Skeletal muscle tissue (tissue), 3 donors: ENCODE measurements at regions not wholly inside any gene's neighbourhood (a gene's known extent, or its start where the extent isn't known, plus 50 kb on each side); places are given as distances from the start of the nearest gene placed in this dataset.
A peak's percentile ranks its signal among the peaks of the same experiment; 100 is the strongest.

Source experiments
- H3K27ac ChIP-seq: one replicate; pipeline ENCODE4 v1.7.0; 2013; ENCODE audit warnings: mild to moderate bottlenecking, low read depth, low read length, inconsistent platforms
- H3K27me3 ChIP-seq, 3 donors: one replicate each; pipeline ENCODE4 v1.7.0; 2013; ENCODE audit warnings: low read length in 3 of 3; ENCODE audit not compliant: control insufficient read depth in 3 of 3, insufficient read depth in 3 of 3
- H3K36me3 ChIP-seq, 3 donors: one replicate each; pipeline ENCODE4 v1.7.0; 2013; ENCODE audit warnings: low read length in 3 of 3; ENCODE audit not compliant: control insufficient read depth in 3 of 3, insufficient read depth in 3 of 3
- H3K4me1 ChIP-seq, 3 donors: one replicate each; pipeline ENCODE4 v1.7.0; 2013; ENCODE audit warnings: low read length in 3 of 3, mild to moderate bottlenecking in 3 of 3; ENCODE audit not compliant: control insufficient read depth in 3 of 3, insufficient read depth in 3 of 3
- H3K4me3 ChIP-seq, 3 donors: one replicate each; pipeline ENCODE4 v1.7.0; 2013; ENCODE audit warnings: low read length in 3 of 3
- H3K9ac ChIP-seq, 3 donors: one replicate each; pipeline ENCODE4 v1.7.0; 2013; ENCODE audit warnings: low read length in 3 of 3, mild to moderate bottlenecking in 3 of 3, moderate library complexity in 2 of 3, low read depth in 1 of 3
- H3K9me3 ChIP-seq, 3 donors: one replicate each; pipeline ENCODE4 v1.7.0; 2013; ENCODE audit warnings: low read length in 3 of 3; ENCODE audit not compliant: control insufficient read depth in 3 of 3
- donor health status: Osteomylitis.

DNA sequence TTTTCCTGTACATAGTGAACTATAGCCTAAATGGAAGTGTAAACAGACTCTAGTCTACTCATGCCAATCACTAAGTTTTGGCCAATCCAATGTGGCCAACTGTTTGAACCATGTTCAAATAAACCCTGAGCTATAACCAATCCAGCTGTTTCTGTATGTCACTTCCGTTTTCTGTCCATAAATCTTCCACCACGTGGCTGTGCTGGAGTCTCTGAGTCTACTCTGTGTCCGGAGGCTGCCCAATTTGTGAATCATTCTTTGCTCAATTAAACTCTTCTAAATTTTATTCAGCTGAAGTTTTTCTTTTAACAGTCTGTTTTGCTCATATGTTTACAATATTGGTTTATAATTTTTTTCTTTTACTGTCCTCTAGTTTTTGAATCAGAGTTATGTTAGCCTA lies 112.3 kb upstream of the BANK1 start:
- H3K9ac ChIP-seq = no peak overlapping the region
- H3K36me3 ChIP-seq = no peaks in the 10 kb centered on the region
- no peak overlapping the region for H3K27ac ChIP-seq
- no peak overlapping the region for H3K4me3 ChIP-seq
- no peaks in the 10 kb centered on the region for H3K9me3 ChIP-seq
- no peaks in the 10 kb centered on the region for H3K4me1 ChIP-seq
- H3K27me3 ChIP-seq = no peaks in the 10 kb centered on the region

DNA sequence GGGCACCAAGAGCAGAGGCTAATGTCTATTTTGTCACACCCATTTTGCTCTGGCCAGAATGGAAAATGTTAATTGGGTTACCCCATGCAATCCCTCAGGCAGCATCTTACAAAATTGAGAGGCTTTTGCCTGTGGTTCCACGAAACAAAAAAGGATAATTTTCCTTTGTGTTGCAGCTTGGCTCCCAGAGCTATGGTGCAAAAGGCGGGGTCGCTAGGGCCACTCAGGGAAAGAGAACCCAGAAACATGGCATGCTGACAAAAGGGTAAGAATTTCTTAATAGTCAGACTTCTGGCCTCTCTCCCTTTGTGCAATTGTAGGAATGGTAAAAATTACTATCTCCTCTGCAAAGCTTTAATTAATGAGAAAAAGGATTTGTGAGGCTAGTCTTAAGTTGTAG lies 119.6 kb upstream of the BANK1 start:
- Histone ChIP-seq H3K4me1 (no peaks in the 10 kb centered on the region), H3K27ac (no peak overlapping the region), H3K9ac (no peak overlapping the region), H3K4me3 (no peak overlapping the region), H3K27me3 (no peaks in the 10 kb centered on the region), H3K36me3 (no peaks in the 10 kb centered on the region), H3K9me3 (no peaks in the 10 kb centered on the region)

GRCh38 chr4:101670370-101670769 lies 120.2 kb upstream of the BANK1 start:
- H3K9ac ChIP-seq = no peak overlapping the region
- no peaks in the 10 kb centered on the region for H3K4me1 ChIP-seq
- H3K27ac ChIP-seq = no peak overlapping the region
- H3K4me3 ChIP-seq = no peak overlapping the region
- no peaks in the 10 kb centered on the region for H3K36me3 ChIP-seq
- H3K9me3 ChIP-seq = no peaks in the 10 kb centered on the region
- H3K27me3 ChIP-seq = no peaks in the 10 kb centered on the region

DNA sequence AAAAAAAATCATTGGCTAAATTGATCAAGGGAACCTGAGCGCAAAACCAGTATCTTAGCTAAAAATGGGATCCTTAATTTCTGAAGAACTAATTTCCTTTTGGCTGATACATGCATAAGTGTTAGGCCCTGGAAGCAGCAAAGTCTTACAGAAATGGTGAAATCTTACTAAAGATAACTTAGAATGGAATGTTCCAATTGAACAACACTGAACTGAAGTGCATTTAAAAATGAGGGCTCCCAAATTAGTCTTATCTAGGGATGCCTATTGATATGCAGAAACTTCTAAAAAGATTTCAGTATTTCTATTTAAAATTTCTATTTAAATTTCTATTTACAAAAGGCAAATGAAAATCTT lies 120.7 kb upstream of the BANK1 start:
- no peak overlapping the region for H3K4me3 ChIP-seq
- no peaks in the 10 kb centered on the region for H3K4me1 ChIP-seq
- H3K9ac ChIP-seq = no peak overlapping the region
- H3K36me3 ChIP-seq = no peaks in the 10 kb centered on the region
- H3K27ac ChIP-seq = no peak overlapping the region
- no peaks in the 10 kb centered on the region for H3K9me3 ChIP-seq
- H3K27me3 ChIP-seq = no peaks in the 10 kb centered on the region

DNA sequence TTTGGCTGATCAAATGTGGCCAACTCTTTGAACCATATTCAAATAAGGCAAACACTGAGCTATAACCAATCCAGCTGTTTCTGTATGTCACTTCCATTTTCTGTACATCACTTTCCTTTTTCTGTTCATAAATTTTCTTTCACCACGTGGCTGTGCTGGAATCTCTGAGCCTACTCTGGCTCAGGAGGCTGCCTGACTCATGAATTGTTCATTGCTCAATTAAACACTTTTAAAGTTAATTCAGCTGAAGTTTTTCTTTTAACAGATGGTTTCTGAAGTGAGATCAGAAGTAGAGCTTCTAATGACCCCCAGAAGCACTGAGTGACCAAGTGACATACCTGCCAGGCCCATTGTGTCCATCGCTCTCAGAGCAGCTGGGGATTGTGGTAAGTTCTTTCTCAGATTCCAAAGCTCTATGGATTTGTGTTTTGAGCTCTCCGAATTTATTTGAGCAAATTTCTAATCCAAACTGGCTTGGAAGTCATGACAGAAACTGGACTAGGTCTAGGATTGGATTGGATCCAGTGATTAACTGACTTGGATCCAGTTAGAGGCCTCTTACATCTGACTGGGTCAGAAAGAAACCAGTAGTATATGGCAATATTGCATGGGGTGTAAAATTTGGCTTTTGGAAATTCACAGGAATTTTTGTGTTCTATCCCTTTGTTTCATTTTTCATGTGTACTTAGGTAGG lies 121.2 kb upstream of the BANK1 start:
- H3K4me1 ChIP-seq = no peaks in the 10 kb centered on the region
- H3K4me3 ChIP-seq = no peak overlapping the region
- no peaks in the 10 kb centered on the region for H3K9me3 ChIP-seq
- no peak overlapping the region for H3K27ac ChIP-seq
- H3K27me3 ChIP-seq = no peaks in the 10 kb centered on the region
- no peaks in the 10 kb centered on the region for H3K36me3 ChIP-seq
- no peak overlapping the region for H3K9ac ChIP-seq

GRCh38 chr4:101667348-101667747 lies 123.2 kb upstream of the BANK1 start:
- H3K9ac ChIP-seq = no peak overlapping the region
- no peaks in the 10 kb centered on the region for H3K36me3 ChIP-seq
- no peak overlapping the region for H3K27ac ChIP-seq
- H3K9me3 ChIP-seq = no peaks in the 10 kb centered on the region
- H3K4me1 ChIP-seq = no peaks in the 10 kb centered on the region
- H3K27me3 ChIP-seq = no peaks in the 10 kb centered on the region
- H3K4me3 ChIP-seq = no peak overlapping the region

- H3K4me3 ChIP-seq = no peak overlapping the region
- H3K27ac ChIP-seq = no peak overlapping the region
- peaks cover 0 to 2% (median 0%) of the 10 kb centered on the region in 3 donors for H3K9me3 ChIP-seq
- no peaks in the 10 kb centered on the region for H3K4me1 ChIP-seq
- H3K27me3 ChIP-seq = no peaks in the 10 kb centered on the region
- no peak overlapping the region for H3K9ac ChIP-seq
- no peaks in the 10 kb centered on the region for H3K36me3 ChIP-seq
These were observed 129.9 kb upstream of the BANK1 start for GRCh38 chr4:101660607-101661006.

DNA sequence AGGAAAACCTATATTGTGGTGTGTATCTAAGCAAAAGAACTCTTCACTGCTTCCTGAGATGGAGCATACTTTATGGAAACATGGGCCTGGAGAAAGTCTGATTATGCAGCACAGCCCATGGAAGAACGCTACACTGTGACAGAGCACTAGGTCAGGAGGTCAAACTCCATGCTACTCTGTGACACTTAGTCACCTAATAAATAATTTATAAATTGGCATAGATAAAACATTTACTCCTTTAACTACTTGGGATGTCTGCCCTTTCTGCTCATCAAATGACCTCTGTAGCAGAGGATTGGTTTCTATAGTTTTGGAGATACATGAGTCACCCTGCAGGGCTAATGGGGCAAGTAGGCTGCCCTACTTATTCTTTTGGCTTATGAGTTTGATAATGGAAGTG lies 134.7 kb upstream of the BANK1 start:
- no peaks in the 10 kb centered on the region for H3K36me3 ChIP-seq
- no peak overlapping the region for H3K4me3 ChIP-seq
- H3K9ac ChIP-seq = no peak overlapping the region
- peaks cover 0 to 2% (median 0%) of the 10 kb centered on the region in 3 donors for H3K9me3 ChIP-seq
- no peaks in the 10 kb centered on the region for H3K27me3 ChIP-seq
- H3K27ac ChIP-seq = no peak overlapping the region
- peaks cover 2 to 4% (median 4%) of the 10 kb centered on the region in 3 donors for H3K4me1 ChIP-seq

GRCh38 chr4:101655005-101655404 lies 135.5 kb upstream of the BANK1 start:
- peaks cover 0 to 2% (median 0%) of the 10 kb centered on the region in 3 donors for H3K9me3 ChIP-seq
- H3K36me3 ChIP-seq = no peaks in the 10 kb centered on the region
- H3K9ac ChIP-seq = no peak overlapping the region
- H3K4me1 ChIP-seq = peaks cover 2 to 8% (median 4%) of the 10 kb centered on the region in 3 donors
- no peak overlapping the region for H3K27ac ChIP-seq
- H3K27me3 ChIP-seq = no peaks in the 10 kb centered on the region
- H3K4me3 ChIP-seq = no peak overlapping the region

- Histone ChIP-seq H3K27ac (peak overlapping the region; percentile 82), H3K4me1 (peaks cover 2 to 14% (median 4%) of the 10 kb centered on the region in 3 donors), H3K9me3 (no peaks in the 10 kb centered on the region), H3K27me3 (no peaks in the 10 kb centered on the region), H3K36me3 (no peaks in the 10 kb centered on the region), H3K9ac (peak overlapping the region in 1 of 3 donors; percentile 23), H3K4me3 (no peak overlapping the region)
These were observed 138.8 kb upstream of the BANK1 start for GRCh38 chr4:101651778-101652177.
